Right cardiac atrium (tissue), 5 donors: ENCODE measurements at regions not wholly inside any gene's neighbourhood (a gene's known extent, or its start where the extent isn't known, plus 50 kb on each side); places are given as distances from the start of the nearest gene placed in this dataset.

Source experiments
- ATAC-seq, 2 donors: fragments of 200-7000 bp; cut with Tn5 transposase; one replicate each; pipeline versions ENCODE4 v1.8.0 to v1.9.1; 2020; ENCODE audit warnings: moderate library complexity in 2 of 2, mild to moderate bottlenecking in 1 of 2
- DNase-seq, 3 donors: peaks; one replicate each; pipeline ENCODE4 v3.0.0-alpha.2; 2020
- H3K27ac ChIP-seq: one replicate; pipeline ENCODE4 v1.5.1; 2013; ENCODE audit warnings: mild to moderate bottlenecking, low read length, control low read depth, moderate library complexity
- H3K27me3 ChIP-seq: one replicate; pipeline ENCODE4 v1.6.1; 2013; ENCODE audit not compliant: control insufficient read depth, insufficient read depth
- H3K4me1 ChIP-seq: one replicate; pipeline ENCODE4 v1.6.1; 2013; ENCODE audit warnings: low read length; ENCODE audit not compliant: control insufficient read depth, insufficient read depth
- H3K4me3 ChIP-seq: one replicate; pipeline ENCODE4 v1.5.1; 2013; ENCODE audit warnings: low read length, control low read depth
- H3K9me3 ChIP-seq: one replicate; pipeline ENCODE4 v1.6.1; 2013; ENCODE audit warnings: low read length; ENCODE audit not compliant: control insufficient read depth
- WGBS: extraction: QIAGEN DNeasy Blood & Tissue Kit; methylation state at CpG from one replicate; pipeline ENCODE4 v1.1.7; 2013; 5-methylcytosine and 5-hydroxymethylcytosine counted together
- intact Hi-C, 4 donors: fragments of 100-400 bp; cut with DNase I; formaldehyde crosslinking; loops; one replicate each; pipeline versions ENCODE4 v1.11.0 to v1.14.0; 2022 to 2023
- donor health status: healthy with polysubstance abuse.
- donor health status: DM: no; HTN: yes; CAD: no.
- donor health status: DM: no; HTN: no; CAD: no.
- donor health status: DM: no; HTN: yes; CAD: no; lungs with severe emphysema.
- donor health status: DM: yes; HTN: yes; CAD: no.

DNA sequence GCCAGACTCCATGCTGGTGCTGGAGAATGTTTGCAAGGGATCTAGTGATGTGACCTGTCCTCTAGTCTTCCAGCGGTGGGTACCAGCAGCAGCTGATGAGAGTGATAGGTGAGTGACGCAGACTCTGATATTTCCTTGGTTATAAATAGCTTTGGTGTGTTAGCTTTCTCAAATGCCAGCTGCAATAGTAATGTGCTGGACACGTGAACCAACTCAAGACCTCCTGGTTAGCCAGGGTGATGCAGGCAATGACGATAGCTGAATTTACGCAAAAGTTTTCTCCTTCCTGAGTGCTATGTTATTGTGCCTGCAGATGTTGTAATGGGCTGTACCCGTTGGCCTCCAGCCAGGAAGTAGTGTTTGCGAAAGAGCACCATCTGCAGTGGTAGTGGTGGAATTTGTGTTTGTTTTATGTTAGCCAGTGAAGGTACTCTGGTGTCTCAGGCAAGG lies 129.5 kb downstream of the CYSLTR2 start:
- DNase-seq, result peak; percentile 77 to 83 (median 80)
- peaks cover 5% of the 10 kb centered on the region for H3K4me1 ChIP-seq
- no peaks in the 10 kb centered on the region for H3K9me3 ChIP-seq
- intact Hi-C loops, result no loop called here
- no peak overlapping the region for H3K4me3 ChIP-seq
- H3K27me3 ChIP-seq, result no peaks in the 10 kb centered on the region
- ATAC-seq, result peak; percentile 69 to 88
- 43% methylated on average over 7 of the region's 7 CpGs for WGBS
- no peak overlapping the region for H3K27ac ChIP-seq

DNA sequence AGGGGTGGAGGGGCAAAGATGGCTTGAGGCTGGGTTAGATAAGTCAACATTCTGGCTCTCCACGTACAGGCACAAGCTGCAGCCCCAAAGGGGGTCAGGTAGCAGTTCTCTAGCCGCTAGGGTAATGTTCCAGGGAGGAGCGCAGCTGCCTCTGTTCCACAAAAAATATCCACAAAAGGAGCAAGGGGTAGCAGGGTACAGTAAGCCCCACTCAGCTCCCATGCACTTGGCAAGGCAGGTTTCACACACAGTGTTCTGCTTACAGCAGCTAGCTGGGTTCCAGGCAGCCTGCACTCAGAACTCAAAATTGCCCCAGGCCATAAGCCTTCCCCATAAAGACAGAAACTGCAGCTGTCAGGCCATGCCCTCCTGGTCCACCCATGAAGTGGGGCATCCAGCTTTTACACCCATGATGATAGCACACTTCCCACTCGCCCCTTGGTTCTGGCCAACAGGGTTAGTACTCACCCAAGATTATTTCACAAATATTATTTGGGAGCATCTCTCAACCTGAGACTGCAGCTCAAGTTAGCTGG lies 130.0 kb downstream of the CYSLTR2 start:
- no peaks in the 10 kb centered on the region for H3K27me3 ChIP-seq
- no peak overlapping the region for H3K27ac ChIP-seq
- H3K4me1 ChIP-seq, result peaks cover 5% of the 10 kb centered on the region
- no peak for DNase-seq
- peak; percentile 6 to 9 for ATAC-seq
- intact Hi-C loops, result no loop called here
- no peaks in the 10 kb centered on the region for H3K9me3 ChIP-seq
- 96% methylated on average over 4 of the region's 4 CpGs for WGBS
- no peak overlapping the region for H3K4me3 ChIP-seq

DNA sequence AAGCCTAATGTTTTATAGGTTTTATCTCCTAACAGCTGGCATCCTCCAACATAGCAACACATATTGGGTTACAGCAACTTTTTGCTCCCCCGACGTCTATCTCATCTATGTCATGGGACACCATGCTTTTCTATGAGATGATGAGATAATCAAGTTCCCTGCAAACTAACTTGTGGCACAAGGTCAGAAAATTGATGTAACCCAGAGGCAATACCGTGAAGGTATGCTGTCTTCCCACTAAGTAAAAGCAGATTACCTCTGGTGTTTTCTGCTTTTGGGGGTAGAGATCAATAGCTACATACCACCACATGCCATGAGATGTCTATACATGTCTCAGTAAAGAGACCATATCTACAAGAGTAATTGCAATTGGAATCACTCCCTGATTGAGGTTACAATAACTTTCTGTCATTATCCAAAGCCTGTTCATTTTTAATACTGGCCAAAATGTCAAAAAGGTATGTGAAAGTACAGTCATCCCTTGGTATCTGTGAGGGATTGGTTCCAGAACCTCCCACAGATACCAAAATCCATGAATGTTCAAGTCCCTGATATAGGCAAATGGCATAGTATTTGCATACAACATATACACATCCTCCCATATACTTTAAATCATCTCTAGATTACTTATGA lies 131.3 kb downstream of the CYSLTR2 start:
- no peaks in the 10 kb centered on the region for H3K9me3 ChIP-seq
- no peak overlapping the region for H3K4me3 ChIP-seq
- intact Hi-C loops, result no loop called here
- WGBS, result 61% methylated on average over 3 of the region's 3 CpGs
- DNase-seq (no peak), ATAC-seq (no peak)
- H3K27me3 ChIP-seq, result no peaks in the 10 kb centered on the region
- H3K4me1 ChIP-seq, result peaks cover 5% of the 10 kb centered on the region
- no peak overlapping the region for H3K27ac ChIP-seq

DNA sequence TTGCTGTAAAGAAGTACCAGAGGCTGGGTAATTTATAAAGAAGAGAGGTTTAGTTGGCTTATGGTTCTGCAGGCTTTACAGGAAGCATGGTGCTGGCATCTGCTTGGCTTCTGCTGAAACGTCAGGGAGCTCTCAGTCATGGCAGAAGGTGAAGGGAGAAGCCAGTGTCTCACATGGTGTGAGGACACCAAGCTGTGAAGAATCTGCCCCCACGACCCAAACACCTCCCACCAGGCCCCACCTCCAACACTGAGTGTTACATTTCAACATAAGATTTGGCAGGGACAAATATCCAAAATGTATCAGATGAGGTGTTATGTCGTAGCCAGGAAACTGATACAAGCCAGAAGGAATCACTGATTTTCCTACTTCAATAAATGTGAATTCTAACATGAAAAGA lies 136.5 kb downstream of the CYSLTR2 start:
- no peak overlapping the region for H3K4me3 ChIP-seq
- intact Hi-C loops, result no loop called here
- no peaks in the 10 kb centered on the region for H3K27me3 ChIP-seq
- WGBS, result 58% methylated on average over 3 of the region's 3 CpGs
- no peak overlapping the region for H3K27ac ChIP-seq
- no peaks in the 10 kb centered on the region for H3K9me3 ChIP-seq
- ATAC-seq (no peak), DNase-seq (no peak)
- no peaks in the 10 kb centered on the region for H3K4me1 ChIP-seq

DNA sequence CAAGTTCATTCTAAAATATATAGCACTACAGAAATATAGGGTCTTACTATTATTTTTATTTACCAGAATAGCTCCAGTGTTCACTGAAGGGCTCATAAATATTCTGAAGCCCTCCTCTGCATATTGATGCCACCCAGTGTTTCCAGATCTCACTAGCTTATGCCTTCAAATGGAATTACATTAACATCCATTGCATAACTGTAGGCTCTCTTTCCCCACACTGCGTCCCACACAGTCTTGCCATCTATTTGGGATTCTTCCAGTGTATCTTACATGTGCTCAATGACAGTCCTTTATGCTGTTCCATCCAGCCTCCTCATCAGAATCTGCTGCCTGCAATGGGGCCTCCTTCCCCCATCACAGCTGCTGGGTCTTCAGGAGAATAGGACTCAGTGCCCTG lies 137.2 kb downstream of the CYSLTR2 start:
- WGBS, result 89% methylated on average over 1 of the region's 1 CpG
- no peak for ATAC-seq
- Histone ChIP-seq H3K9me3 (no peaks in the 10 kb centered on the region), H3K4me1 (no peaks in the 10 kb centered on the region), H3K27ac (no peak overlapping the region), H3K4me3 (no peak overlapping the region), H3K27me3 (no peaks in the 10 kb centered on the region)
- intact Hi-C loops, result no loop called here
- no peak for DNase-seq

DNA sequence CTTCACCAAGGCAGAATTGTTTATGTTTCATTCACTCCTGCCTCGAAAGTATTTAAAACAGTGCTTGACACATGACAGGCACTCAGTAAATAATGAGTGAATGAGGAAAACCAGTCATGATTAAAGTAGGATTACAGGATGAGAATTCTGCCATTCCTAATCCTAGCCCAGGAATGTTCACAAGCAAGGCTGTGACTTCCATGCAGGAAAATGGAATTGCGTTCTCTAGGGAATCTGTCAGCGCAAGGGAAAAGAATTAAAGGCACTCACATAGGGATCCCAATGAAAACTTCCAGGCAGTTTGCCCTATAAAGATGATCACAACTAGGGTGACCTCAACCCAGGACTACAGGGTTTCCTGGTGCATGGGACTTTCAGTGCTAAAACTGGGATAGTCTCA lies 143.4 kb downstream of the CYSLTR2 start:
- intact Hi-C loops, result no loop called here
- H3K27ac ChIP-seq, result no peak overlapping the region
- H3K4me3 ChIP-seq, result no peak overlapping the region
- H3K27me3 ChIP-seq, result no peaks in the 10 kb centered on the region
- ATAC-seq, result no peak
- DNase-seq, result no peak
- H3K9me3 ChIP-seq, result no peaks in the 10 kb centered on the region
- no peaks in the 10 kb centered on the region for H3K4me1 ChIP-seq
- WGBS, result 42% methylated on average over 3 of the region's 3 CpGs

DNA sequence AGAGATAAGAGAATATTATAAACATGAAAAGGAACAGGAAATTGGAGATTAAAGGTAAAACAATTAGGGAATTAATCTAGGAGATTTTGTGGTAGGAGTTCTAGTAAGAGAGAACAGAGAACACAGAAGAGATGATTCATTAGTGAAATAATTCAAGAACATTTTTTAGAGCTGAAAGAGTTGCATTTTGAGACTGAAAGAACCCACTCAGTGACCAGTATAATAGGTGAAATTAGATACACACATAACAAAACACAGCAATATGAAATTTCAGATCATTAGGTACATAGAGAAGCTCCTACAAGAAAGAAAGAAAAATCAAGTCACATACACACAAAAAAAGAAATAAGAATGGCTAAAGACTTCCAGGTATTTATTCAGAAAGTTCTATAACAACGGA lies 144.0 kb downstream of the CYSLTR2 start:
- no peaks in the 10 kb centered on the region for H3K27me3 ChIP-seq
- H3K4me3 ChIP-seq, result no peak overlapping the region
- H3K27ac ChIP-seq, result no peak overlapping the region
- DNase-seq (no peak), ATAC-seq (no peak)
- intact Hi-C loops, result no loop called here
- 96% methylated on average over 1 of the region's 1 CpG for WGBS
- no peaks in the 10 kb centered on the region for H3K4me1 ChIP-seq
- no peaks in the 10 kb centered on the region for H3K9me3 ChIP-seq

DNA sequence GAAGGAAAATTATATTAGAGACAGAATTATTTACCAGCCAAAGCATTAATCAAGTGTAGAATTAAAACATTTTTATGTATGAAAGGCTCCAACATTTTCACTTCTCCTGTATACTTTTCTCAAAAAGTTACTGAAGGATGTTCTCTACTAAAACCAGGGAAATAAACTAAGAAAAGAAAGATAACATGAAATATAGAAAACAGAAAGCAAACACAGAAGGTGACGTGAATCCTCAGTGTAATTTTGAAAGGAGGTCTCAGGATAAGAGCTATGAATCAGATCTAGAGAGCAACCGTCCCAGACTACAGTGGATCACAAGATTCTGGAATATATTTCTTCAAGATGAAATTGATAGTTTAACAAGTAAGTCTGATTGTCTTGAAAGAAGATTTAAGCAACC lies 144.5 kb downstream of the CYSLTR2 start:
- H3K9me3 ChIP-seq, result no peaks in the 10 kb centered on the region
- intact Hi-C loops, result no loop called here
- H3K4me1 ChIP-seq, result no peaks in the 10 kb centered on the region
- H3K27ac ChIP-seq, result no peak overlapping the region
- DNase-seq (no peak), ATAC-seq (no peak)
- WGBS, result 83% methylated on average over 2 of the region's 2 CpGs
- no peak overlapping the region for H3K4me3 ChIP-seq
- no peaks in the 10 kb centered on the region for H3K27me3 ChIP-seq

DNA sequence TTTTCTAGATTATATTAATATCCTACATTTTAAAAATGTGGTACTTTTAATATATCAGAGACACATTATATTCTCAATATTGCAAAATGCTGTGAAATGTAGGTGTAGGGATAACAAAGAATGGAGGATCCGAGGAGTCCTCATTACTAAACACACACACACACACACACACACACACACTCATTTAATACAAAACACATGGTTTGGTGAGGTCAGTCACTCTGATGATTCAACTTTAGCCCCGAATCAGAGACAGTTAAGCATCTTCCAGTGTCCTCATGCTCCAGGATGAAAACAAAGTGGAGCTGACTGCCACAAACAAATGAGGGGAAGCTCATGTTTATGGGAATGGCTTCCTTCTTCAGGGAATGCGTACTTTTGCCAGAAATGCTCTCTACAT lies 147.5 kb downstream of the CYSLTR2 start:
- Histone ChIP-seq H3K27ac (no peak overlapping the region), H3K4me1 (no peaks in the 10 kb centered on the region), H3K4me3 (no peak overlapping the region), H3K27me3 (no peaks in the 10 kb centered on the region), H3K9me3 (no peaks in the 10 kb centered on the region)
- DNase-seq (no peak), ATAC-seq (no peak)
- WGBS, result 76% methylated on average over 3 of the region's 3 CpGs
- intact Hi-C loops, result no loop called here

DNA sequence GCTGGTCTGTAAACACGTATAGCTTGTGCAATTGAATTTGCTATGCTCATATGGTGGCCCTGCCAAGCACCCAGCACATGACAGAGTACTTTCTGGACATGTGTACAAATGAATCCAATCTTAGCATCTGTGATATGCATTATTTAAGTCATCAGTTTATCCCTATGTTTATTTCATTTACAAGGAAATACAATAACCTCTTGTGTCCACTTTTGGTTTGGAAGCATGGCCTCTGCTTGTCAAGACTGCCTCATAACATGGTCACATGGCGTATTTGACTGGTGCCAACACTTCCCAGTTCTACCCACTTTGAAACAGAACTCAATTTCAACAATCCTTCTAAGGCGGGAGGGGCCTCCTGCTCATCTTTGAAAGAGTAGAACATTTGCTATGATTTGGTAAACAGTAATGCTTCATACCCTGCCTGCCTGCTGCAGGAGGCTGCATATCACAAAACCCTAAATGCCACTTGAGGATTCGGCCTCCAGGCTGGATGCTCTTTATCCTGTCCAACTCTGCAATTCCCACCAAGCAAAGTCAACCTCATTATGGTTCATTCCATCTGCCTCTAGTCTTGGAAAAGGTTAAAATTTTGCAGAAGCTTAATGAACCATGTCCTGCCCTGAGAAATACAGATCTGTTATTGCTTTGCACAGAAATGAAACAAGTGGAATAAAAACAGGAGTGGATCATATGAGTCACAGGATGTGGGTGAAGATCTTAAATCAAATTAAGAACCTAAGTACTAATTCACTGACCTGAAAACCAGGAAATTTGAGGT lies 151.3 kb downstream of the CYSLTR2 start:
- DNase-seq (no peak), ATAC-seq (no peak)
- intact Hi-C loops, result no loop called here
- H3K27ac ChIP-seq, result no peak overlapping the region
- H3K4me3 ChIP-seq, result no peak overlapping the region
- no peaks in the 10 kb centered on the region for H3K27me3 ChIP-seq
- no peaks in the 10 kb centered on the region for H3K9me3 ChIP-seq
- H3K4me1 ChIP-seq, result no peaks in the 10 kb centered on the region
- 89% methylated on average over 4 of the region's 4 CpGs for WGBS

DNA sequence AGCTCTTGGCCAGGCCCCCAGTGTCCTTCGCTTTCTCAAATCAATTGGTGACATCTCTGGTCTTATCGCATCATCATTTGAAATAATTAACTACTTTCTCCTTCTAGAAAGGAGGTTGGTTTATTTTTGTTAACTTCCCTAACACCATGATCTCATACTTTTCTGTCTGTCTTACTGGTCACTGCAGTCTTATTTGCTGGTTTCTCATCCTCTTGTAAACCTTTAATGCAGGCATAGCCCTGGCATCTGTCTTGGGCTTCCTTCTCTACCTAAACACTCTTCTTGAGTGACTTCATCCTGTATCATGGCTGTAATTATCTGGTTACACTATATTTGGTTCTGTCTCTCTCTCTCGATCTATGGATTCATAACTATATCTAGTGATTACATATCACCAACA lies 152.8 kb downstream of the CYSLTR2 start:
- intact Hi-C loops, result no loop called here
- Histone ChIP-seq H3K27me3 (no peaks in the 10 kb centered on the region), H3K4me1 (no peaks in the 10 kb centered on the region), H3K27ac (no peak overlapping the region), H3K4me3 (no peak overlapping the region), H3K9me3 (no peaks in the 10 kb centered on the region)
- WGBS, result 91% methylated on average over 3 of the region's 3 CpGs
- no peak for ATAC-seq
- DNase-seq, result no peak
